CMK (cell line): ENCODE measurements at regions not wholly inside any gene's neighbourhood (a gene's known extent, or its start where the extent isn't known, plus 50 kb on each side); places are given as distances from the start of the nearest gene placed in this dataset.
"Not testable (repeated sequence)": the region's sequence is repeated elsewhere in the genome, so short reads cannot be mapped to it uniquely, and the experiment has no call there.

Experiments used
- DNase-seq: peaks from one replicate; pipeline ENCODE4 v3.0.0-alpha.2; 2010; ENCODE audit warnings: low read depth

DNA sequence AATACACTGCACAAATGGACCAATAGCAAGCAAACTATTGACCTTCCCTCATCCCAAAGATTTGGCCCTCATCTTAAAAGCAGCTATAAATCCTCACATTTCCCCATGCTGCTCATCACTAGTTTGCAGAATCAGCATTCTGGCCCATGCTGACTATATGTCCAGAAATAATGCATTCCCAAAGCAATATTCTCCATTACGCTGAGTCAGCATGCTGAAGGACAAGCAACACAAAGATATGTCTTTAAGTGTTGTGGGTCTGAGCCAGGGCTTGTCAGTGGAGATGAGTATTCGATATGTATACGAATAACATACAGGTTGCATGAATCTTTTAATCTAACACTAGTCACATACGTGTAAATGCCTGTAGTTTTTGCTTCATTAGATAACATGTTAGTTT is 1045.0 kb upstream of the DDX18 start:
- no peak for DNase-seq

GRCh38 chr2:116776556-116776955 is 1037.9 kb upstream of the DDX18 start:
- DNase-seq, result no peak

DNA sequence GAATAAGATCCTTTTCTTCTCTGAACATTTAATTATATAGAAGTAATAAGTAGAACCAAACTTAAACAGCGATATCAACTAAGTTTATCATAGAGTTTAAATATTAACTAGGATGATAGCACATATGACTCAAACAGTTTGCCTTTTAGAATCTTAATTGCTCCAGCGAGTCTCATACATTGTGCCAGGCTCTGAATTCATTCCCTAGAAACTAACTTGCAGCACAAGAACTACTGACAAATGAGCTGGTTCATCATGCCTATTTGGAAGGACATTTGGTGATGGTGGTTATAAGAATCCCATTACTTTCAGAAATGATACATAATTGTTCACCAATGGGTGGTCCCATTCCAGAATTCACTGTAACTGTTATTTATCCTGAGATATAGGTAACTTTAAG is 1026.6 kb upstream of the DDX18 start:
- DNase-seq, result no peak

GRCh38 chr2:116802671-116803070 is 1011.8 kb upstream of the DDX18 start:
- DNase-seq, result no peak

GRCh38 chr2:116804901-116805300 is 1009.6 kb upstream of the DDX18 start:
- no peak for DNase-seq

DNA sequence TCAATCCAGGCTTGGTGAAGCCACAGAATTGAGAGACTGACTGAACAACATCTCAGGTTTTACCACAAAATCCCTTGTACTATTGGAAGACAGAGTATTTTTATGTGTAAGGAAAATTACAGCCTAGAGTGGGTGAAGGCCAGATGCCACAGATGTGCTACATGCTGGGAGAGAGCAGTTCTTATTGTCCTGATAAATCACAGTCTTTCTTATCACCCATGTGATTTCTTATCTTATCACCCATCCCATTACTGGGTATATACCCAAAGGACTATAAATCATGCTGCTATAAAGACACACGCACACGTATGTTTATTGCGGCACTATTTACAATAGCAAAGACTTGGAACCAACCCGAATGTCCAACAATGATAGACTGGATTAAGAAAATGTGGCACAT is 1008.0 kb upstream of the DDX18 start:
- DNase-seq, result not testable (repeated sequence)

GRCh38 chr2:116809109-116809508 is 1005.4 kb upstream of the DDX18 start:
- DNase-seq, result no peak

DNA sequence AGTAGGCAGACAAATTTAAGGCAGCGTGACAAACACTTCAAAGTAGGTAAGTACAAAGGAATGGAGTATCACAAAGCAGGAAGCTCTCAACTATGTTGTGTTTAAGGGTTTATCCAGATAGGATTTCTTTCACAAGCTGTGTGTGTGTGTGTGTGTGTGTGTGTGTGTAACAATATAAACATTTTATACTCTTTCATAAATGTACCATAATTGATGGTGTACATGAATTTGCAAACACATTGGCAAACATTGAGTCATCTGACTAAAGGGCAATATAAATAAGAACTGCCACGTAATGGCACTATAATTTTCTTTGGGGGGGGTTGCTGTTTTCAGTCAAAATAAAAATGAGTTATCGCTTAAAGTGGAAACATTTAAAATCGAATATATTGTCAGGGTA is 1004.4 kb upstream of the DDX18 start:
- no peak for DNase-seq

DNA sequence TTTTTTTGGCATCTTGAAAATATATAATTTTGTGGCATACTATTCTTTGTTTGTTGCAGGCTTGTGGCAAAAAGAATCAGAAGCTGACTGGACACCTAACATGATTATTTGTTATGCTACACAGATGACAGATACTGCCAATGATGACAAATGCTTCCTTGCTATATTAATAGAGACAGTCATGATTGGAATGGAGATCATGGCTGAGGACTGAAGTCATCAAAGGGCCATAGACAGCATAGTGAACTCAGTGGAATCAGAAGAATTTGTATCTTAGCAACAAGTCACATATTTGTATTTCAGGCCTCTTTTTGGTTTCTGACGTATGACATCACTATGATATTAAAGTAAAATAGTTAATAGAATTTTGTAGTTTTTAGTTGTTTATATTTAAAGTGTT is 1003.8 kb upstream of the DDX18 start:
- DNase-seq, result no peak

DNA sequence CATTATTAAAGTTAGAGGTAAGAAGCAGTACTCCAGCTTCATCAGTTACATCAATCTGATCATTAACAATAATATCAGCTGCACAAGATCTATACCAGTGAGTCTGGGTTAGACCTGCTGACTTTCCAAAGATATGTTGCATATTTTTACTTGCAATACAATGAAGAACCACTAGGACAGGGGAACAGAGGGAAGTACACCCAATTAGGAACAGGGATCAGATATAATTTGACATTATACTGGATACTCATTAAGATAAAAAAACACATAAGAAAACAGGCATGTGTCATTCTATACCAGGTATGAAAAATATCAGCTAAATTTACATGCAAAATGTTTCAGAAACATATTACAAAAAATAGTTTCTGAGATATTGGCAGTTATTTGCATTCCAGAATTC is 995.1 kb upstream of the DDX18 start:
- DNase-seq, result no peak

- no peak for DNase-seq
Observed at GRCh38 chr2:116820986-116821385, 993.5 kb upstream of the DDX18 start.

DNA sequence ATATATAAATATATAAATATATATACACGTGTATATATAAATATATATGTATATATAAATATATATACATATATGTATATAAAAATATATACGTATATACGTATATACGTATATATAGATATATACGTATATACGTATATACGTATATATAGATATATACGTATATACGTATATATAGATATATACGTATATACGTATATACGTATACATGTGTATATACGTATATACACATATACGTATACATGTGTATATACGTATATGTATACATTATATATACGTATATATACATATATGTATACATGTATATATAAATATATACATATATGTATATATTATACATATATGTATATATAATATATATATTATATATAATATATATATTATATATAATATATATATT is 984.9 kb upstream of the DDX18 start:
- not testable (repeated sequence) for DNase-seq

- no peak for DNase-seq
Observed at GRCh38 chr2:116832148-116832547, 982.3 kb upstream of the DDX18 start.

DNA sequence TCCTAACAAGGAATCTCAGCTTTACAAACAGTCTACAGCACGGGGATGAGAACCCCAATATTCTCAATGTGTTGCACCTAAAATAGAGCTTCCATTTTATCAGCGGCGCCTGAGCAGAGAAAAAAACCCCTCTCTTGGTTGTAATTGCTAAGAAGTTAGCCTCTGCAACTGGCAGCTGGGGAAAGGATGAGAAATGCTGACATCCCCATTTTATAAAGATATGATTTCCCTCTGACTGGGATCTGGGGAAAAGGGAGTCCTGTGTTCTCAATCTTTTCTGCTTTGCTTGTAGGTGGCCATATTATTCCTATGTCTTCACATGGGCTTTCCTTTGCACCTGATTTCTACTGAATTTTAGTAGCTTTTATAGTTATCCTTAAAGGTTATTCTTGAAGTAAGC is 981.4 kb upstream of the DDX18 start:
- no peak for DNase-seq

DNA sequence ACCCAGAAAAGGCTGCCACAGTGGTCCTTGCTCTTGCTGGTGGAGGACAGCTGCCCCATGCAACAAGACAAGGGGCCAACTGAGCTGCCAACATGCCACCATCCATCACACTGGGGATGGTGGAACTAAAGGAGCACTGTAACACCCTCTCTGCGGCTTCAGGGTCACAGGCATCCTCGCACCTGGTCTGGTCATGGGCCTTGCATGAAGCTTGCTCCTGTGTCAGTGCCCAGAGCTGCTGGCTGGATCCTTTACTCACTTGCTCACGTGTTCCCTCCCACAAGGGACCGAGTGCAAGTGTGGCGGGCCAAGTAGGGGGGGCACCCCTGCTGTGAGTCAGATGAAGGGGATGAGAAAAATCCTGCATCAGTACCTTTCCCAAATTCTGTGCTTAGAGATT is 972.3 kb upstream of the DDX18 start:
- no peak for DNase-seq

- no peak for DNase-seq
Observed at GRCh38 chr2:116859708-116860107, 954.8 kb upstream of the DDX18 start.

DNA sequence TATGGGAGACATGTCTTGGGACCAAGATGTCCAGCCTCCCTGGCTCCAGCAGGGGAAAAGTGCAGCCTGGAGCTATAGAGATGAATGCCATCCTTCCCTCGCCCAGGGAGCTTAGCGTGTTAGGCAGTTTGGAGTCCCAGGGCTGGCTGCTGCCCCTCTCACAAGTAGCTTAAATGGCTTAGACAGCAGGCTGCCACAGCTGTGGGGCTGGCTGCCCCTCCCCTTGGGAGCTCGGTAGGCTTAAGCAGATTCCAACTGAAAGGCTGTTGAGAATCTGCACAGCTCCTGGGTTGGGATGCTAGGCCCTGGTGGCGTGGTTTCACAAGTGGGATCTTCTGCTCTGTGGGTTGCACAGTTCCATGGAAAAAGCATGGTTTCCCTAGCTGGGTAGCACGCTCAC is 940.5 kb upstream of the DDX18 start:
- DNase-seq, result no peak

DNA sequence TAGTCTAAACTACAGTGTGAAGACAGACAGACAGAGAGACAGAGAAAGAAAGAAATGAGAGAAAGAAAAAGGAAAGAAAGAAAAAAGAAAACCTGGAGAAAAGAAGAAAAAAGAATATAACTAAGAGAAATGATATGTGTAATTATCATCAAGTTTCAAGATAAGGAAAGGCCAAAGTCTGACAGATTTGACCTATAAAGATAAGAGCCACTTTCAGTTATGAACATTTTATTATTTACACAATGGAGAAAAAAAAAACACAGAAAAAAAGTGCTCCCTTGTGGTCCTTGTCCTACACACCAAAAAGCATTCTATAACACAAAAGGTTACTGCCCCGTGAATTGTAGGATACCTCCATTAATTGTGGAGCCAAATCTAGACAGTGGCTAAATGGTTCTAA is 937.2 kb upstream of the DDX18 start:
- no peak for DNase-seq

DNA sequence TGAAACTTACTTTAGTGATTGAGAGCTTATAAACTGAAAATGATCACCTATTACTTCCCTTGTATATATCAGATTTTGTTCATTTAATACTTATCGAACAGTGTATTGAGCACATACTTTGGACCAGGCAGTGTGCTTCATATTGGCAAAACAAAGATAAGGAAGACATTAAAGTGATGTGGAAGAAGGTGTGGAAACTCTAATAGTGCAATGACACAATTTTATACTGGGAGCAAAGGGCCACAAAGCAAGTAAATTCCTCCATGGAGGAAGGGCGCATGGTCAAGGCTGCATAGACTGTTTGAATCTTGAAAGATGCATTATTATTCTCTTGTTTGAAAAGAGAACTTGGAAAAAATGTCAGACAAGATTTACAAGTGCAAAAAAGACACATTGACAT is 936.5 kb upstream of the DDX18 start:
- DNase-seq, result no peak

GRCh38 chr2:116879650-116880160 is 934.8 kb upstream of the DDX18 start:
- no peak for DNase-seq

GRCh38 chr2:116891191-116891590 is 923.3 kb upstream of the DDX18 start:
- DNase-seq, result no peak

- DNase-seq, result no peak
Observed at GRCh38 chr2:116911540-116911939, 903.0 kb upstream of the DDX18 start.

- no peak for DNase-seq
Observed at GRCh38 chr2:116915673-116916072, 898.8 kb upstream of the DDX18 start.

DNA sequence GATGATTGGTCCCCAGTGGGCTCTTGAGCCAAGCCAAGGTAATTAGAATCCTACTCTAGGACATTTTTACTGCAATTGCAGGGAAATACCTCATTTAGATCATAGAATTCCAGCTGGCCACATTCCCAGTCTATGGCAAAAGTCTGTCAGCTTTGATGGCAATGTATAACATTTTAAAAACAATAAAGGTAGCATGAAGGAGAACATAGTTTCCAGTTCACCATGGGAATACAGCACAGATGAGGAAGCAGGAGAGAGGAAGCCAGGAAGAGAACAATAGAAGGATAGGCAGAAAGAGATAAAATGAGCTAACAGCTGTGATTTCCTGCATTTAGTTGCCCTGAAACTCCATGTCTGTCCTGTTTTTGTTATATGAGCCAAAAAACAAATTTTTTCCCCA is 897.3 kb upstream of the DDX18 start:
- no peak for DNase-seq

DNA sequence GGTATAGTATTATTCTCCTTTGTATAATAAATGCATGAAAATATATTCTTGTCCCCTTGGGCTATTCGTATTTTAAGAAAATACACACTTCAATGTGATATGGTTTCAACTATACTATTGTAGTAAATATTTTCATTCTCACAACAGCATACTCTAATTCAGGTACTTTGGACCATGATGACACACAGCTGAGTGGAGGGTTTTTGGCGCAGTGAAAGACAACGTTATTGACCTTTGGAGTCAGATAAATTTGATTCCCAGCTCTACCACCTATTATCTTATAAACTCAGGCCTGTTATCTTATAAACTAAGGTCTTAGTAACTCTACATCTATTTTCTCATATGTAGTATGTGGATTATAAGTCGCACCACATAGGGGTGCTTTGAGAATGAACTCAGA is 895.9 kb upstream of the DDX18 start:
- DNase-seq, result no peak
